NCI-H1092 treated with DMSO at 0.1 percent for 48 hours (cell line): ENCODE measurements at regions not wholly inside any gene's neighbourhood (a gene's known extent, or its start where the extent isn't known, plus 50 kb on each side); places are given as distances from the start of the nearest gene placed in this dataset.
"Not testable (repeated sequence)": the region's sequence is repeated elsewhere in the genome, so short reads cannot be mapped to it uniquely, and the experiment has no call there.

Experiments
- DNase-seq: peaks from one replicate; lab custom pipeline; 2025; lab: John Stamatoyannopoulos, UW

- DNase-seq, result no peak
These were observed 214.8 kb upstream of the ADO start for GRCh38 chr10:62589689-62590088.

GRCh38 chr10:62590306-62590705, 214.2 kb upstream of the ADO start:
- DNase-seq, result no peak

GRCh38 chr10:62594093-62594520, 210.4 kb upstream of the ADO start:
- peak; percentile 4 for DNase-seq

GRCh38 chr10:62597226-62597625, 207.3 kb upstream of the ADO start:
- no peak for DNase-seq

- DNase-seq, result no peak
These were observed 205.4 kb upstream of the ADO start for GRCh38 chr10:62599161-62599560.

- DNase-seq, result not testable (repeated sequence)
These were observed 198.0 kb upstream of the ADO start for GRCh38 chr10:62606551-62606950.

GRCh38 chr10:62608189-62608875, 196.2 kb upstream of the ADO start:
- DNase-seq, result not testable (repeated sequence)

GRCh38 chr10:62610649-62611229, 193.8 kb upstream of the ADO start:
- peak; percentile 1 for DNase-seq

GRCh38 chr10:62613424-62613823, 191.1 kb upstream of the ADO start:
- DNase-seq, result no peak

GRCh38 chr10:62613859-62614258, 190.7 kb upstream of the ADO start:
- no peak for DNase-seq

GRCh38 chr10:62614389-62615157, 189.9 kb upstream of the ADO start:
- no peak for DNase-seq

GRCh38 chr10:62616885-62617590, 187.5 kb upstream of the ADO start:
- no peak for DNase-seq

- DNase-seq, result no peak
These were observed 186.9 kb upstream of the ADO start for GRCh38 chr10:62617652-62618051.

- DNase-seq, result no peak
These were observed 186.5 kb upstream of the ADO start for GRCh38 chr10:62618054-62618453.

GRCh38 chr10:62618576-62619412, 185.7 kb upstream of the ADO start:
- DNase-seq, result no peak

GRCh38 chr10:62619413-62619738, 185.1 kb upstream of the ADO start:
- DNase-seq, result no peak

GRCh38 chr10:62620491-62620890, 184.0 kb upstream of the ADO start:
- DNase-seq, result no peak

- no peak for DNase-seq
These were observed 181.3 kb upstream of the ADO start for GRCh38 chr10:62623223-62623622.

- DNase-seq, result no peak
These were observed 179.0 kb upstream of the ADO start for GRCh38 chr10:62625484-62625883.

GRCh38 chr10:62626079-62626478, 178.4 kb upstream of the ADO start:
- no peak for DNase-seq

- no peak for DNase-seq
These were observed 177.7 kb upstream of the ADO start for GRCh38 chr10:62626817-62627216.

- DNase-seq, result no peak
These were observed 176.5 kb upstream of the ADO start for GRCh38 chr10:62627983-62628382.
